HG02981 (cell line): ENCODE measurements at regions not wholly inside any gene's neighbourhood (a gene's known extent, or its start where the extent isn't known, plus 50 kb on each side); places are given as distances from the start of the nearest gene placed in this dataset.
A peak's percentile ranks its signal among the peaks of the same experiment; 100 is the strongest.
"Not testable (repeated sequence)": the region's sequence is repeated elsewhere in the genome, so short reads cannot be mapped to it uniquely, and the experiment has no call there.

Experiments
- ATAC-seq: cut with Tn5 transposase; IDR thresholded peaks from one replicate; pipeline ENCODE4 v1.9.1; 2021; ENCODE audit warnings: mild to moderate bottlenecking, moderate library complexity; ENCODE audit not compliant: unreplicated experiment

- no peak for ATAC-seq
These were observed 204.9 kb upstream of the CTNND2 start for GRCh38 chr5:12109075-12109688.

- no peak for ATAC-seq
These were observed 197.9 kb upstream of the CTNND2 start for GRCh38 chr5:12102151-12102550.

- no peak for ATAC-seq
These were observed 196.3 kb upstream of the CTNND2 start for GRCh38 chr5:12100542-12100941.

GRCh38 chr5:12099296-12099695, 195.1 kb upstream of the CTNND2 start:
- no peak for ATAC-seq

- peak; percentile 64 for ATAC-seq
These were observed 191.6 kb upstream of the CTNND2 start for GRCh38 chr5:12095808-12096281.

GRCh38 chr5:12093586-12093985, 189.3 kb upstream of the CTNND2 start:
- ATAC-seq: no peak

GRCh38 chr5:12080761-12081160, 176.5 kb upstream of the CTNND2 start:
- no peak for ATAC-seq

- not testable (repeated sequence) for ATAC-seq
These were observed 174.0 kb upstream of the CTNND2 start for GRCh38 chr5:12078286-12078685.

- ATAC-seq: no peak
These were observed 169.2 kb upstream of the CTNND2 start for GRCh38 chr5:12073426-12073825.

- ATAC-seq: no peak
These were observed 168.2 kb upstream of the CTNND2 start for GRCh38 chr5:12072441-12072840.

- ATAC-seq: no peak
These were observed 167.2 kb upstream of the CTNND2 start for GRCh38 chr5:12071455-12071854.

GRCh38 chr5:12023614-12024241, 119.5 kb upstream of the CTNND2 start:
- no peak for ATAC-seq

- no peak for ATAC-seq
These were observed 118.2 kb upstream of the CTNND2 start for GRCh38 chr5:12022444-12022843.

- ATAC-seq: no peak
These were observed 115.1 kb upstream of the CTNND2 start for GRCh38 chr5:12019306-12019705.

- no peak for ATAC-seq
These were observed 112.8 kb upstream of the CTNND2 start for GRCh38 chr5:12017007-12017406.

- no peak for ATAC-seq
These were observed 112.0 kb upstream of the CTNND2 start for GRCh38 chr5:12016159-12016746.

- no peak for ATAC-seq
These were observed 109.1 kb upstream of the CTNND2 start for GRCh38 chr5:12013351-12013750.

GRCh38 chr5:12003680-12004079, 99.4 kb upstream of the CTNND2 start:
- no peak for ATAC-seq

GRCh38 chr5:11998397-11998796, 94.2 kb upstream of the CTNND2 start:
- ATAC-seq: no peak

GRCh38 chr5:11997942-11998341, 93.7 kb upstream of the CTNND2 start:
- ATAC-seq: no peak

GRCh38 chr5:11992518-11992917, 88.3 kb upstream of the CTNND2 start:
- no peak for ATAC-seq

- no peak for ATAC-seq
These were observed 81.7 kb upstream of the CTNND2 start for GRCh38 chr5:11985993-11986392.
